OCI-LY7 (cell line): ENCODE measurements at regions not wholly inside any gene's neighbourhood (a gene's known extent, or its start where the extent isn't known, plus 50 kb on each side); places are given as distances from the start of the nearest gene placed in this dataset.

Experiments used
- BruUV-seq: library from RNA; stranded (reverse); fragments of 400-500 nt; replicated peaks from 2 replicates; lab custom pipeline; 2021; lab: Mats Ljungman, UMichigan
- CTCF ChIA-PET: fragments of 300-600 bp; sonication (Branson Sonifier 250); formaldehyde crosslinking; loops from one replicate; lab custom pipeline; 2022; ENCODE audit warnings: antibody characterized with exemption; ENCODE audit not compliant: unreplicated experiment; lab: Charles Lee
- POLR2A ChIA-PET: fragments of 300-600 bp; sonication (Branson Sonifier 250); formaldehyde crosslinking; loops from one replicate; lab custom pipeline; 2022; ENCODE audit warnings: antibody characterized with exemption; lab: Charles Lee
- DNase-seq: peaks from one replicate; pipeline ENCODE4 v3.0.0-alpha.2; 2015; ENCODE audit warnings: low spot score
- H2AFZ ChIP-seq: fragments of 200-600 bp; sonication (generic), shearing (Covaris generic); 2 replicates; pipeline ENCODE4 v1.6.1; 2014; ENCODE audit warnings: mild to moderate bottlenecking, antibody characterized with exemption, low read length, moderate library complexity
- H3K27ac ChIP-seq: fragments of 200-600 bp; sonication (generic); 2 replicates; pipeline ENCODE4 v1.5.1; 2014; ENCODE audit warnings: mixed run types, low read depth, mild to moderate bottlenecking, moderate library complexity, low read length, inconsistent platforms; ENCODE audit not compliant: poor library complexity, severe bottlenecking
- H3K36me3 ChIP-seq: fragments of 200-600 bp; sonication (generic); 2 replicates; pipeline ENCODE4 v1.6.1; 2014; ENCODE audit warnings: mild to moderate bottlenecking, antibody characterized with exemption, low read length, moderate library complexity, mixed read lengths; ENCODE audit not compliant: insufficient read depth
- H3K4me1 ChIP-seq: fragments of 200-600 bp; sonication (generic); 2 replicates; pipeline ENCODE4 v1.5.1; 2014; ENCODE audit warnings: mild to moderate bottlenecking, low read length; ENCODE audit not compliant: insufficient read depth, poor library complexity, severe bottlenecking
- H3K4me2 ChIP-seq: fragments of 200-600 bp; sonication (generic); 2 replicates; pipeline ENCODE4 v1.6.1; 2014; ENCODE audit warnings: mild to moderate bottlenecking, low read length
- H3K4me3 ChIP-seq: fragments of 200-600 bp; sonication (generic); 2 replicates; pipeline ENCODE4 v1.5.1; 2014; ENCODE audit warnings: mild to moderate bottlenecking, low read depth, low read length; ENCODE audit not compliant: poor library complexity, severe bottlenecking
- H3K79me2 ChIP-seq: fragments of 200-600 bp; sonication (generic); 2 replicates; pipeline ENCODE4 v1.6.1; 2016; ENCODE audit warnings: low read depth, mild to moderate bottlenecking, low read length, moderate library complexity, mixed read lengths; ENCODE audit not compliant: insufficient read depth
- H3K9me2 ChIP-seq: fragments of 200-600 bp; sonication (generic); 2 replicates; pipeline ENCODE4 v1.6.1; 2016; ENCODE audit warnings: mild to moderate bottlenecking, low read length, mixed read lengths; ENCODE audit not compliant: insufficient read depth
- H3K9me3 ChIP-seq: fragments of 200-600 bp; sonication (generic); 2 replicates; pipeline ENCODE4 v1.6.1; 2014; ENCODE audit warnings: mild to moderate bottlenecking, mixed run types, low read length, mixed read lengths
- H4K20me1 ChIP-seq: fragments of 200-600 bp; sonication (generic); 2 replicates; pipeline ENCODE4 v1.6.1; 2014; ENCODE audit warnings: mild to moderate bottlenecking, antibody characterized with exemption, low read length, moderate library complexity, mixed read lengths; ENCODE audit not compliant: insufficient read depth
- EZH2phosphoT487 ChIP-seq: fragments of 200-600 bp; sonication (generic); IDR thresholded peaks from 2 replicates; pipeline ENCODE4 v1.6.1; 2018; ENCODE audit warnings: low read depth, borderline replicate concordance, mild to moderate bottlenecking, mixed run types, antibody characterized with exemption, low read length, moderate library complexity, mixed read lengths
- intact Hi-C: fragments of 100-400 bp; cut with micrococcal nuclease; formaldehyde crosslinking; loops from one replicate; pipeline ENCODE4 v1.10.0; 2022; ENCODE audit not compliant: unreplicated experiment
- TF ChIP-seq, protein P1 (sequence below): fragments of 200-600 bp; sonication (generic); conservative IDR thresholded peaks from 2 replicates; pipeline ENCODE4 v1.5.1; 2014; ENCODE audit warnings: mild to moderate bottlenecking, antibody characterized with exemption, low read length, moderate library complexity, mixed read lengths

- H3K4me2 ChIP-seq: no peak overlapping the region
- no TSS peak for BruUV-seq
- intact Hi-C loops: no loop called here
- ChIA-PET POLR2A (interaction anchor here (0.7 kb wide), 1 partner anchor 326 kb away, joined by 5 read pairs; no protein-coding TSS in a partner anchor), CTCF (no interaction called here)
- no peaks in the 10 kb centered on the region for H3K4me1 ChIP-seq
- H3K27ac ChIP-seq: no peak overlapping the region
- H3K9me2 ChIP-seq: no peaks in the 10 kb centered on the region
- TF ChIP-seq, protein P1, sequence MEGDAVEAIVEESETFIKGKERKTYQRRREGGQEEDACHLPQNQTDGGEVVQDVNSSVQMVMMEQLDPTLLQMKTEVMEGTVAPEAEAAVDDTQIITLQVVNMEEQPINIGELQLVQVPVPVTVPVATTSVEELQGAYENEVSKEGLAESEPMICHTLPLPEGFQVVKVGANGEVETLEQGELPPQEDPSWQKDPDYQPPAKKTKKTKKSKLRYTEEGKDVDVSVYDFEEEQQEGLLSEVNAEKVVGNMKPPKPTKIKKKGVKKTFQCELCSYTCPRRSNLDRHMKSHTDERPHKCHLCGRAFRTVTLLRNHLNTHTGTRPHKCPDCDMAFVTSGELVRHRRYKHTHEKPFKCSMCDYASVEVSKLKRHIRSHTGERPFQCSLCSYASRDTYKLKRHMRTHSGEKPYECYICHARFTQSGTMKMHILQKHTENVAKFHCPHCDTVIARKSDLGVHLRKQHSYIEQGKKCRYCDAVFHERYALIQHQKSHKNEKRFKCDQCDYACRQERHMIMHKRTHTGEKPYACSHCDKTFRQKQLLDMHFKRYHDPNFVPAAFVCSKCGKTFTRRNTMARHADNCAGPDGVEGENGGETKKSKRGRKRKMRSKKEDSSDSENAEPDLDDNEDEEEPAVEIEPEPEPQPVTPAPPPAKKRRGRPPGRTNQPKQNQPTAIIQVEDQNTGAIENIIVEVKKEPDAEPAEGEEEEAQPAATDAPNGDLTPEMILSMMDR: no peak
- no peaks in the 10 kb centered on the region for H3K36me3 ChIP-seq
- H3K4me3 ChIP-seq: no peak overlapping the region
- no peak for DNase-seq
- no peaks in the 10 kb centered on the region for H3K9me3 ChIP-seq
- no peaks in the 10 kb centered on the region for H3K79me2 ChIP-seq
- no peak overlapping the region for H2AFZ ChIP-seq
- H4K20me1 ChIP-seq: no peaks in the 10 kb centered on the region
Measured at GRCh38 chr6:140281236-140281635, 906.8 kb upstream of the CITED2 start.

DNA sequence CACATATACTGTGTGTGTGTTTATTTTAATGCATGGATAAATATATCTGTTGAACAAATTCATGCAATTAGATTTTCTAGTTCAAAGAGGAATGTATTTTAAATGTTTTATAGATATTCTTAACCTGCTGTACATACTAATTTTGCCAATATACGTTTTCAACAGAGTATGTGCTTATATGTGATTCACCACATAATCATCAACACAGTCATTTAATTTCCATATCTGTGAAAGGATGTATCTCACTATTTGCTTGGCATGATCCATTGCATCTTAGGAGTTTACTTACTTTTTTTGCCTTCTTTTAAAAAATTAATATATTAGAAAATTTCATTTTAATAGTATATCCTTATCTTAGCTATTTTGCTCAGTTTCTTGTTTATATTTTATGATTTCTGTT lies 902.3 kb upstream of the CITED2 start:
- no peak overlapping the region for H3K4me2 ChIP-seq
- TF ChIP-seq, protein P1: no peak
- TF ChIP-seq EZH2phosphoT487: no peak
- ChIA-PET CTCF (no interaction called here), POLR2A (interaction anchor here (0.6 kb wide), 1 partner anchor 1416 kb away, joined by 4 read pairs; no protein-coding TSS in a partner anchor)
- no peaks in the 10 kb centered on the region for H4K20me1 ChIP-seq
- no peaks in the 10 kb centered on the region for H3K79me2 ChIP-seq
- no peak overlapping the region for H3K27ac ChIP-seq
- H3K9me2 ChIP-seq: no peaks in the 10 kb centered on the region
- no peaks in the 10 kb centered on the region for H3K9me3 ChIP-seq
- intact Hi-C loops: no loop called here
- H3K4me1 ChIP-seq: no peaks in the 10 kb centered on the region
- DNase-seq: no peak
- no peak overlapping the region for H3K4me3 ChIP-seq
- no TSS peak for BruUV-seq
- H2AFZ ChIP-seq: no peak overlapping the region
- H3K36me3 ChIP-seq: no peaks in the 10 kb centered on the region

DNA sequence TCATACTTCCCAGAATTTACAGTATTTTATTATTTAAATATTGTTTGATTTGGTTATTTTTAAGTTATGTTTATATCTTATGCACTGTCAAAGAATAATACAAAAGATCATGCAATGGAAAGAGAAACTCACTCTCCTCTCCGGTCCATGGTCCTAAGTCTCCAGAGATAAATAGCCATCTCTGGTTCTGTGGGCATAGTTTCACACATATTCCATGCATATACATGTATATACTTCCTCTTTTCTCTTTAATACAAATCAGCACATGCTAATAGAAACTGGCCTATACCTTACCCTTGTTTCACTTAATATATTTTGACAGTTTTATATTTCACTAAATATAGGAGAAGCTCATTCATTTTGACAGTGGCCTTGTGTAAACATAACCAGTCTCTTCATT lies 901.7 kb upstream of the CITED2 start:
- Histone ChIP-seq H3K79me2 (no peaks in the 10 kb centered on the region), H4K20me1 (no peaks in the 10 kb centered on the region), H3K4me2 (no peak overlapping the region), H3K4me1 (no peaks in the 10 kb centered on the region), H2AFZ (no peak overlapping the region), H3K9me3 (no peaks in the 10 kb centered on the region), H3K4me3 (no peak overlapping the region), H3K27ac (no peak overlapping the region), H3K9me2 (no peaks in the 10 kb centered on the region), H3K36me3 (no peaks in the 10 kb centered on the region)
- ChIA-PET CTCF (no interaction called here), POLR2A (interaction anchor here (0.7 kb wide), 1 partner anchor 664 kb away, joined by 3 read pairs; no protein-coding TSS in a partner anchor)
- no peak for TF ChIP-seq EZH2phosphoT487
- TF ChIP-seq, protein P1: no peak
- DNase-seq: no peak
- BruUV-seq: no TSS peak
- intact Hi-C loops: no loop called here
